Esophagus muscularis mucosa (tissue), 4 donors: ENCODE measurements at regions not wholly inside any gene's neighbourhood (a gene's known extent, or its start where the extent isn't known, plus 50 kb on each side); places are given as distances from the start of the nearest gene placed in this dataset.
"Not testable (repeated sequence)": the region's sequence is repeated elsewhere in the genome, so short reads cannot be mapped to it uniquely, and the experiment has no call there.

ENCODE experiments used
- DNase-seq: peaks from one replicate; pipeline ENCODE4 v3.0.0-alpha.2; 2017; ENCODE audit errors: extremely low spot score
- H3K27ac ChIP-seq, 4 donors: fragments of 200-600 bp; sonication (generic); replicated peaks in 1 of 4; 1 replicate in 3 of 4; 2 replicates in 1 of 4; pipeline ENCODE4 v1.5.1; 2016 to 2019; ENCODE audit warnings: mild to moderate bottlenecking in 1 of 4
- H3K27me3 ChIP-seq, 4 donors: fragments of 200-600 bp; sonication (generic); one replicate each; pipeline versions ENCODE4 v1.5.1 to v1.6.0; 2016 to 2019
- H3K36me3 ChIP-seq, 4 donors: fragments of 200-600 bp; sonication (generic); one replicate each; pipeline ENCODE4 v1.5.1; 2016 to 2019
- H3K4me1 ChIP-seq, 4 donors: fragments of 200-600 bp; sonication (generic); one replicate each; pipeline ENCODE4 v1.5.1; 2016 to 2019
- H3K4me3 ChIP-seq, 4 donors: fragments of 200-600 bp; sonication (generic); 1 replicate in 2 of 4; 2 replicates in 2 of 4; pipeline ENCODE4 v1.5.1; 2016 to 2019; ENCODE audit warnings: mild to moderate bottlenecking in 4 of 4, moderate library complexity in 1 of 4
- H3K9me3 ChIP-seq, 4 donors: fragments of 200-600 bp; sonication (generic); 1 replicate in 3 of 4; 2 replicates in 1 of 4; pipeline ENCODE4 v1.5.1; 2016 to 2019
- EP300 ChIP-seq: sonication (generic); formaldehyde crosslinking; IDR thresholded peaks from one replicate; pipeline ENCODE4 v1.6.1; 2017; ENCODE audit warnings: antibody characterized with exemption
- POLR2A ChIP-seq: fragments of 450-650 bp; IDR thresholded peaks from one replicate; pipeline ENCODE4 v1.6.1; 2017; ENCODE audit warnings: antibody characterized with exemption, moderate library complexity, mild to moderate bottlenecking, low read depth
- POLR2AphosphoS5 ChIP-seq, 2 donors: sonication (generic); formaldehyde crosslinking; IDR thresholded peaks; one replicate each; pipeline ENCODE4 v1.6.1; 2017; ENCODE audit warnings: antibody characterized with exemption in 2 of 2
- WGBS: methylation state at CpG from one replicate; pipeline ENCODE4 v1.1.5; 2018; 5-methylcytosine and 5-hydroxymethylcytosine counted together
- intact Hi-C: fragments of 100-400 bp; cut with DNase I; formaldehyde crosslinking; loops from one replicate; pipeline ENCODE4 v1.15.1; 2023
- TF ChIP-seq, protein P1 (sequence below), 3 experiments: fragments of 200-600 bp in 2 of 3; fragments of 450-650 bp in 1 of 3; sonication (generic) in 2 of 3; IDR thresholded peaks; one replicate each; pipeline ENCODE4 v1.5.1; 2017 to 2019; ENCODE audit warnings: antibody characterized with exemption in 3 of 3, mild to moderate bottlenecking in 2 of 3, moderate library complexity in 1 of 3

DNA sequence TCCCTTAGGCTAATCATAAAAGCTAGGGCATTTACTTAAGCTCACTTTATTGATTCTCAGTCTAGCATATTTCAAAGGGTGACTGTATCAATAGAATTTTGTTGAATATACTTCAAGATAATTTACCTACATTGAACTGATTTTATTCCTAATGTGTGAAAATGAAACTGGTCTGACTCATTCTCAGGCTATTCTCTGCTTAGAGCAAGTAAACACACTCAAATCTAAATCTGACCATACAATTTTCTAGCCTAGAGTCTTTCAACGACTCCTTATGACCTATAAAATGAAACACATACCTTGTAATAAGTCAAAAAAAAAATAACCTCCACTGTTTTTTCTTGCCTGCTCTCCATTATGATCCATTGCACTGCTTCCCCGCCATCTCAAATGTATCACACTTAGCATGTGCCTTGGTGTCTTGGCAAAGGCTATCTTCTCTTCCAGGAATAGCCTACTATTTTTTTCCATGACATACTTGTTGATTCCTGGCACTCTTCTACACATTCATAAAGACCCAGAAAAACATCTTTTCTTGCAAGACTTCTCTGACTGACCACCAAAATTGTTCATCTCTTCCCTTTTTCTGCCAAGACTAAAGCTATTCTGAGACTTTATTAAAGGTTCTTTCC lies 965.1 kb upstream of the HS3ST1 start:
- intact Hi-C loops: no loop called here
- 65% methylated on average over 2 of the region's 2 CpGs for WGBS
- Histone ChIP-seq H3K27ac (no peak overlapping the region), H3K36me3 (no peaks in the 10 kb centered on the region), H3K27me3 (no peaks in the 10 kb centered on the region), H3K9me3 (no peaks in the 10 kb centered on the region), H3K4me1 (no peaks in the 10 kb centered on the region), H3K4me3 (no peak overlapping the region)
- DNase-seq: no peak
- TF ChIP-seq, protein P1, sequence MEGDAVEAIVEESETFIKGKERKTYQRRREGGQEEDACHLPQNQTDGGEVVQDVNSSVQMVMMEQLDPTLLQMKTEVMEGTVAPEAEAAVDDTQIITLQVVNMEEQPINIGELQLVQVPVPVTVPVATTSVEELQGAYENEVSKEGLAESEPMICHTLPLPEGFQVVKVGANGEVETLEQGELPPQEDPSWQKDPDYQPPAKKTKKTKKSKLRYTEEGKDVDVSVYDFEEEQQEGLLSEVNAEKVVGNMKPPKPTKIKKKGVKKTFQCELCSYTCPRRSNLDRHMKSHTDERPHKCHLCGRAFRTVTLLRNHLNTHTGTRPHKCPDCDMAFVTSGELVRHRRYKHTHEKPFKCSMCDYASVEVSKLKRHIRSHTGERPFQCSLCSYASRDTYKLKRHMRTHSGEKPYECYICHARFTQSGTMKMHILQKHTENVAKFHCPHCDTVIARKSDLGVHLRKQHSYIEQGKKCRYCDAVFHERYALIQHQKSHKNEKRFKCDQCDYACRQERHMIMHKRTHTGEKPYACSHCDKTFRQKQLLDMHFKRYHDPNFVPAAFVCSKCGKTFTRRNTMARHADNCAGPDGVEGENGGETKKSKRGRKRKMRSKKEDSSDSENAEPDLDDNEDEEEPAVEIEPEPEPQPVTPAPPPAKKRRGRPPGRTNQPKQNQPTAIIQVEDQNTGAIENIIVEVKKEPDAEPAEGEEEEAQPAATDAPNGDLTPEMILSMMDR (IDR thresholded peaks at IDR 0.05): no peak
- TF ChIP-seq EP300: no peak
- no peak for TF ChIP-seq POLR2A
- no peak for TF ChIP-seq POLR2AphosphoS5 (IDR thresholded peaks at IDR 0.05)

DNA sequence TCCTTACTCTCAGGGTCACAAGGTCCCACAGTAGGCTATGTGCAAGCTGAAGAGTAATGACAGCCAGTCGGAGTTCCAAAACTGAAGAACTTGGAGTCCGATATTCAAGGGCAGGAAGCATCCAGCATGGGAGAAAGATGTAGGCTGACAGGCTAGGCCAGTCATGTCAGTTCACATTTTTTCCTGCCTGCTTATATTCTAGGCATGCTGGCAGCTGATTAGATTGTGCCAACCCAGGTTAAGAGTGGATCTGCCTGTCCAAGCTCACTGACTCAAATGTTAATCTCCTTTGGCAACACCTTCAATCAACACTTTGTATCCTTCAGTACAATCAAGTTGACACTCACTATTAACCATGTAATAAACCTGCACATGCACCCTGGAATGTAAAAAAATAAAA lies 960.9 kb upstream of the HS3ST1 start:
- intact Hi-C loops: no loop called here

GRCh38 chr4:12382567-12382966 lies 953.9 kb upstream of the HS3ST1 start:
- H3K4me3 ChIP-seq: no peak overlapping the region
- intact Hi-C loops: no loop called here
- H3K4me1 ChIP-seq: no peaks in the 10 kb centered on the region
- no peak for DNase-seq
- H3K27ac ChIP-seq: no peak overlapping the region
- H3K9me3 ChIP-seq: no peaks in the 10 kb centered on the region
- TF ChIP-seq EP300 (no peak), POLR2AphosphoS5 (IDR thresholded peaks at IDR 0.05) (no peak), POLR2A (no peak)
- TF ChIP-seq, protein P1 (IDR thresholded peaks at IDR 0.05): no peak
- no peaks in the 10 kb centered on the region for H3K36me3 ChIP-seq
- no peaks in the 10 kb centered on the region for H3K27me3 ChIP-seq
- 90% methylated on average over 2 of the region's 2 CpGs for WGBS

More for the DNA sequence above, 960.9 kb upstream of the HS3ST1 start:
- H3K4me1 ChIP-seq: no peaks in the 10 kb centered on the region
- 96% methylated on average over 2 of the region's 2 CpGs for WGBS
- H3K27me3 ChIP-seq: no peaks in the 10 kb centered on the region
- H3K9me3 ChIP-seq: no peaks in the 10 kb centered on the region
- no peaks in the 10 kb centered on the region for H3K36me3 ChIP-seq
- H3K27ac ChIP-seq: no peak overlapping the region
- TF ChIP-seq EP300: no peak
- no peak for TF ChIP-seq POLR2AphosphoS5 (IDR thresholded peaks at IDR 0.05)
- no peak for TF ChIP-seq POLR2A
- TF ChIP-seq, protein P1 (IDR thresholded peaks at IDR 0.05): no peak
- DNase-seq: no peak
- H3K4me3 ChIP-seq: no peak overlapping the region

- DNase-seq: no peak
- Histone ChIP-seq H3K27ac (no peak overlapping the region), H3K9me3 (no peaks in the 10 kb centered on the region), H3K27me3 (no peaks in the 10 kb centered on the region), H3K4me3 (no peak overlapping the region), H3K4me1 (no peaks in the 10 kb centered on the region), H3K36me3 (no peaks in the 10 kb centered on the region)
- intact Hi-C loops: no loop called here
- no peak for TF ChIP-seq POLR2A
- TF ChIP-seq POLR2AphosphoS5 (IDR thresholded peaks at IDR 0.05): no peak
- TF ChIP-seq EP300: no peak
- TF ChIP-seq, protein P1 (IDR thresholded peaks at IDR 0.05): no peak
- 94% methylated on average over 1 of the region's 1 CpG for WGBS
These were observed 950.5 kb upstream of the HS3ST1 start for GRCh38 chr4:12379191-12379590.

GRCh38 chr4:12375805-12376204 lies 947.1 kb upstream of the HS3ST1 start:
- no peak for DNase-seq
- WGBS: 93% methylated on average over 1 of the region's 1 CpG
- Histone ChIP-seq H3K36me3 (no peaks in the 10 kb centered on the region), H3K4me1 (no peaks in the 10 kb centered on the region), H3K4me3 (no peak overlapping the region), H3K9me3 (no peaks in the 10 kb centered on the region), H3K27ac (no peak overlapping the region), H3K27me3 (no peaks in the 10 kb centered on the region)
- intact Hi-C loops: no loop called here
- no peak for TF ChIP-seq POLR2A
- TF ChIP-seq POLR2AphosphoS5 (IDR thresholded peaks at IDR 0.05): no peak
- TF ChIP-seq EP300: no peak
- TF ChIP-seq, protein P1 (IDR thresholded peaks at IDR 0.05): no peak

GRCh38 chr4:12365869-12366268 lies 937.2 kb upstream of the HS3ST1 start:
- not testable (repeated sequence) for DNase-seq

More at GRCh38 chr4:12365869-12366268, 937.2 kb upstream of the HS3ST1 start:
- intact Hi-C loops, H3K27ac ChIP-seq, H3K36me3 ChIP-seq, H3K27me3 ChIP-seq, H3K9me3 ChIP-seq, H3K4me1 ChIP-seq, H3K4me3 ChIP-seq: not testable (repeated sequence)
- WGBS: 81% methylated on average over 7 of the region's 7 CpGs
